Caco-2 (cell line): ENCODE measurements at regions not wholly inside any gene's neighbourhood (a gene's known extent, or its start where the extent isn't known, plus 50 kb on each side); places are given as distances from the start of the nearest gene placed in this dataset.
"Not testable (repeated sequence)": the region's sequence is repeated elsewhere in the genome, so short reads cannot be mapped to it uniquely, and the experiment has no call there.

Source experiments
- BruUV-seq: library from RNA; stranded (reverse); fragments of 400-500 nt; replicated peaks from 2 replicates; lab custom pipeline; 2021; lab: Mats Ljungman, UMichigan
- CTCF ChIA-PET: fragments of 300-600 bp; sonication (Branson Sonifier 250); formaldehyde crosslinking; loops from one replicate; lab custom pipeline; 2022; ENCODE audit warnings: antibody characterized with exemption; lab: Charles Lee
- POLR2A ChIA-PET: fragments of 300-600 bp; sonication (Branson Sonifier 250); formaldehyde crosslinking; loops from one replicate; lab custom pipeline; 2022; ENCODE audit warnings: antibody characterized with exemption; lab: Charles Lee
- DNase-seq, 2 experiments: peaks; one replicate each; pipeline versions ENCODE4 v3.0.0 to v3.0.0-alpha.2; 2020 to 2022
- H3K27me3 ChIP-seq: replicated peaks from 2 replicates; pipeline ENCODE4 v1.6.0; 2011; ENCODE audit warnings: low read length; ENCODE audit not compliant: control insufficient read depth, insufficient read depth
- H3K36me3 ChIP-seq: 2 replicates; pipeline ENCODE4 v1.5.1; 2011; ENCODE audit warnings: low read length; ENCODE audit not compliant: control insufficient read depth, insufficient read depth
- H3K4me1 ChIP-seq: fragments of 250-450 bp; sonication (Bioruptor Pico); 2 replicates; pipeline ENCODE4 v1.5.1; 2020; ENCODE audit warnings: mild to moderate bottlenecking
- H3K4me3 ChIP-seq: 2 replicates; pipeline ENCODE4 v1.5.1; 2011; ENCODE audit warnings: low read depth, mild to moderate bottlenecking, control low read depth, low read length
- H3K9me3 ChIP-seq: fragments of 250-450 bp; sonication (Bioruptor Pico); 2 replicates; pipeline ENCODE4 v1.5.1; 2020; ENCODE audit warnings: mild to moderate bottlenecking, moderate library complexity
- H3K27ac Mint-ChIP-seq: one replicate; pipeline ENCODE4 v1.8.0; 2022; ENCODE audit warnings: mixed read lengths; ENCODE audit not compliant: unreplicated experiment
- H3K27me3 Mint-ChIP-seq: one replicate; pipeline ENCODE4 v1.8.0; 2022; ENCODE audit warnings: mixed read lengths; ENCODE audit not compliant: insufficient read depth, unreplicated experiment
- H3K36me3 Mint-ChIP-seq: one replicate; pipeline ENCODE4 v1.8.0; 2022; ENCODE audit warnings: mild to moderate bottlenecking, mixed read lengths; ENCODE audit not compliant: insufficient read depth, unreplicated experiment
- H3K4me1 Mint-ChIP-seq: one replicate; pipeline ENCODE4 v1.8.0; 2022; ENCODE audit warnings: low read depth, mixed read lengths; ENCODE audit not compliant: unreplicated experiment
- H3K4me3 Mint-ChIP-seq: one replicate; pipeline ENCODE4 v1.8.0; 2022; ENCODE audit warnings: mild to moderate bottlenecking, moderate library complexity, mixed read lengths; ENCODE audit not compliant: unreplicated experiment
- H3K9me3 Mint-ChIP-seq: one replicate; pipeline ENCODE4 v1.8.0; 2022; ENCODE audit warnings: mixed read lengths; ENCODE audit not compliant: unreplicated experiment
- CTCF ChIP-seq, 2 experiments: fragments of 200-600 bp in 1 of 2; IDR thresholded peaks; 1 replicate in 1 of 2; 2 replicates in 1 of 2; pipeline versions ENCODE4 v1.5.1 to v1.8.0; 2011 to 2022; ENCODE audit warnings: antibody characterized with exemption in 1 of 2, control low read depth in 1 of 2, inconsistent platforms in 1 of 2, low read depth in 1 of 2, low read length in 1 of 2, mild to moderate bottlenecking in 1 of 2, moderate library complexity in 1 of 2; ENCODE audit not compliant: insufficient read depth in 1 of 2, severe bottlenecking in 1 of 2, unreplicated experiment in 1 of 2
- intact Hi-C: fragments of 100-400 bp; cut with micrococcal nuclease; formaldehyde crosslinking; loops from one replicate; pipeline ENCODE4 v1.10.0; 2022; ENCODE audit not compliant: unreplicated experiment

- Histone ChIP-seq H3K36me3 (no peaks in the 10 kb centered on the region), H3K27me3 (no peaks in the 10 kb centered on the region), H3K4me3 (no peak overlapping the region), H3K4me1 (peaks cover 7% of the 10 kb centered on the region), H3K9me3 (no peaks in the 10 kb centered on the region)
- ChIA-PET CTCF (no interaction called here), POLR2A (no interaction called here)
- H3K36me3 Mint-ChIP-seq: peaks cover 6% of the 10 kb centered on the region
- no peak overlapping the region for H3K27ac Mint-ChIP-seq
- no TSS peak for BruUV-seq
- no peak for TF ChIP-seq CTCF (IDR thresholded peaks at IDR 0.05; ENCODE audit: insufficient read depth in 1 of 2, low read depth in 1 of 2, low read length in 1 of 2, severe bottlenecking in 1 of 2, unreplicated experiment in 1 of 2)
- H3K9me3 Mint-ChIP-seq: no peaks in the 10 kb centered on the region
- H3K4me1 Mint-ChIP-seq: peaks cover 14% of the 10 kb centered on the region
- intact Hi-C loops: no loop called here
- H3K27me3 Mint-ChIP-seq: no peaks in the 10 kb centered on the region
- DNase-seq: no peak
- no peak overlapping the region for H3K4me3 Mint-ChIP-seq
Measured at GRCh38 chr1:235052067-235053008, 76.3 kb downstream of the TOMM20 start.

DNA sequence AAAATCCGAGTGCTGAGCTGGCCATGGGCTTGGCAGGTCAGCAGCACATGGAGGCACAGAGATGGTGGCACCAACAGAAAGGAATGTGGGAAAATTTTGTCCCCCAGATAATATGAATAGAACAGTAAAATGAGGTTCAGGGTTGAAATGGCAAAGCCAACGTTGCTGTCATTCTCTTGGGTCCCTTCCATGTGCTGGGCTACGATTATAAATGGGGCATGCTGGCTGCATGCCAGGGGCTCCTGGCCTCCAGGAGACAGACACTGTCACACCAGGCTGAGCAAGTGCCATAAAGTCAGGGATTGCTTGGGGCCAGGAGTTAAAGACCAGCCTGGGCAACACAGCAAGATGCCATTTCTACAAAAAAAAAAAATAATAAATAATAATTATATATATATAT lies 77.1 kb downstream of the TOMM20 start:
- Histone ChIP-seq H3K4me1 (peaks cover 7% of the 10 kb centered on the region), H3K4me3 (no peak overlapping the region), H3K36me3 (no peaks in the 10 kb centered on the region), H3K9me3 (no peaks in the 10 kb centered on the region), H3K27me3 (no peaks in the 10 kb centered on the region)
- Mint-ChIP-seq H3K27me3 (no peaks in the 10 kb centered on the region), H3K4me1 (peaks cover 14% of the 10 kb centered on the region), H3K4me3 (no peak overlapping the region), H3K27ac (no peak overlapping the region), H3K36me3 (peaks cover 6% of the 10 kb centered on the region), H3K9me3 (no peaks in the 10 kb centered on the region)
- no TSS peak for BruUV-seq
- ChIA-PET POLR2A (interaction anchor here (0.6 kb wide), 1 partner anchor 63 kb away, joined by 4 read pairs; no protein-coding TSS in a partner anchor), CTCF (no interaction called here)
- DNase-seq: no peak
- no peak for TF ChIP-seq CTCF (IDR thresholded peaks at IDR 0.05; ENCODE audit: insufficient read depth in 1 of 2, low read depth in 1 of 2, low read length in 1 of 2, severe bottlenecking in 1 of 2, unreplicated experiment in 1 of 2)
- intact Hi-C loops: no loop called here

DNA sequence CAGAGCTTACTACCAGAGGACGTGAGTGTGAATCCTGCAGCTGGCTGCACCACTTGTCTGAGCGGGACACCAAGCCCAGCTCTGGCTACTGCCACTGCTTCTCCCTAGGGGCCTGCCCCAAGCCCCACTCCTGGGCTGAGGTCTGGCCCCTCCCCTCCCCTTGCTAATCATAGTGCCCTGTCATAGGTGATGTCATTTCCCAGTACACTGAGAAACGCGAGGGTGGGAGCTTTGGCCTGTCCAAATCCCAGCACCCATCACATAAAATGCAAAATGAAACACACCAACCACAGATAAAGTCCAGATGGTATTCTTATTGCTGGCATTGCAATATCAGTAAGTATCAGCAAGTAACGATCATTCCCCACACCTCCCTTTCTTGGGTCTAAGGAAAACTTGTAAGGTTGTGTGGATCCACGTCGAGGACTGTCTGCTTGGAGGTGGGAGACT lies 77.7 kb downstream of the TOMM20 start:
- Mint-ChIP-seq H3K4me1 (peaks cover 14% of the 10 kb centered on the region), H3K27ac (no peak overlapping the region), H3K27me3 (no peaks in the 10 kb centered on the region), H3K9me3 (no peaks in the 10 kb centered on the region), H3K4me3 (no peak overlapping the region), H3K36me3 (peaks cover 2% of the 10 kb centered on the region)
- H3K27me3 ChIP-seq: no peaks in the 10 kb centered on the region
- intact Hi-C loops: no loop called here
- ChIA-PET CTCF (no interaction called here), POLR2A (no interaction called here)
- no peak for DNase-seq
- no peaks in the 10 kb centered on the region for H3K9me3 ChIP-seq
- BruUV-seq: no TSS peak
- no peak for TF ChIP-seq CTCF (IDR thresholded peaks at IDR 0.05; ENCODE audit: insufficient read depth in 1 of 2, low read depth in 1 of 2, low read length in 1 of 2, severe bottlenecking in 1 of 2, unreplicated experiment in 1 of 2)
- H3K36me3 ChIP-seq: no peaks in the 10 kb centered on the region
- H3K4me1 ChIP-seq: peaks cover 7% of the 10 kb centered on the region
- H3K4me3 ChIP-seq: no peak overlapping the region

DNA sequence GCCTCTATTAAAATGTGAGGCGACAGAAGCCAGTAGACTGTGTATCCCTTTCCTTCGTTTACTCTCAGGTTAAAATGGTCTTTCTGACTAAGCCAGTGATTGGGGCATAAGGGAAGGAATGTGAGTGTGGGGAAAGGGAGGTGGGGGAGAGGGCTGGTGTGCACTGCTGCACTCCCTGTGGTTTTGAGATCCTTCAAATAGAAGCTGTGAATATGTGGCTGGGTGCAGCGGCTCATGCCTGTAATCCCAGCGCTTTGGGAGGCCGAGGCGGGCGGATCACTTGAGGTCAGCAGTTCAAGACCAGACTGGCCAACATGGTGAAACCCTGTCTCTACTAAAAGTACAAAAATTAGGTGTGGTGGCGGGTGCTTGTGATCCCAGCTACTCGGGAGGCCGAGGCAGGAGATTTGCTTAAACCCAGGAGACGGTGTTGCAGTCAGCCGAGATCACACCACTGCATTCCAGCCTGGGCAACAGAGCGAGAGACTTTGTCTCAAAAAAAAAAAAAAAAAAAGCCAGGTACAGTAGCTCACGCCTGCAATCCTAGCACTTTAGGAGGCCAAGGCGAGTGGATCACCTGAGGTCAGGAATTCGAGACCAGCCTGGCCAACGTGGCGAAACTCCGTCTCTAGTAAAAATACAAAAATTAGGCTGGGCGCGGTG lies 78.8 kb downstream of the TOMM20 start:
- H3K4me1 ChIP-seq, H3K27me3 Mint-ChIP-seq, H3K4me3 Mint-ChIP-seq, H3K9me3 ChIP-seq, BruUV-seq, DNase-seq, H3K36me3 Mint-ChIP-seq, H3K27me3 ChIP-seq, H3K4me3 ChIP-seq, H3K9me3 Mint-ChIP-seq, H3K36me3 ChIP-seq, intact Hi-C loops, CTCF ChIA-PET: not testable (repeated sequence)
- Mint-ChIP-seq H3K27ac (peak overlapping the region; percentile 73), H3K4me1 (peaks cover 14% of the 10 kb centered on the region)
- POLR2A ChIA-PET: interaction anchor here (0.7 to 1.5 kb wide), 2 partner anchors 437 to 475 kb away, joined by 3 to 7 read pairs; no protein-coding TSS in a partner anchor
